ENCODE measurements at regions not wholly inside any gene's neighbourhood (a gene's known extent, or its start where the extent isn't known, plus 50 kb on each side); places are given as distances from the start of the nearest gene placed in this dataset.
"Not testable (repeated sequence)": the region's sequence is repeated elsewhere in the genome, so short reads cannot be mapped to it uniquely, and the experiment has no call there.

DNA sequence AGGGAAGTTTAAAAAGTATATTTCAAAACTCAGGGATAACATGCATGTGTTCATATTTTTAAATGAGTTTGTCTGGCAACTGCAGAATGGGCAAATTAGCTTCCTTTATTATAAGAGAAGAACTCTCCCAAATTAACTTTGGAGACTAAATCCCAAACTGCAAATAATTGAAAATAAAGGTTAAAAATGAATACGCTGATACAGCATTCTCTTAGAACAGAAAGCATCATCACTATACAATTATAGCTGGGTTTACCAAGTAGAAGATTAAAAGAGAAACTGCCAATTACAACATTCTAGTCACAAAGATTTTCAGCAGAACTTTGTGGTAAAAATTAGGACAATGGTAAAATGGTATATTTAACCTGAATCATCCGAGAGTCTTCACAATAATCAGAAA lies 73.3 kb downstream of the OLFM4 start:
- no peak for DNase-seq

GRCh38 chr13:53104136-53104535 lies 75.5 kb downstream of the OLFM4 start:
- no peak for DNase-seq

DNA sequence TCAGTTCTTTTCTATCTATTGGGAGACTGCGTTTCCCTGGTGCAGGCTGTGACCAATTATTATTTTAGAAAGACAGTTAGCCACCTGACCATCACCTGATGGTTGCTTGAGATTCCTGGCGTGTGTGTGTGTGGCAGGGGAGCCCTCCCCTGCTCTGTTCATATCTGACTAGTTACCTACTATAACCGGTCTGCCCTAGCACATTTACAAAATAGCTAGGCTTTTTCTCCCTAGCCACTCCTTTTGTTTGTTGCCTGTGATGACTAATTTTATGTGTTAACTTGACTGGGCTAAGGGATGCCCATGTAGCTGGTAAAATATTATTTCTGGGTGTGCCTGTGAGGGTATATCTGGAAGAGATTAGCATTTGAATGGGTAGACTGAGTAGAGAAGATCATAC lies 76.9 kb downstream of the OLFM4 start:
- DNase-seq = no peak

GRCh38 chr13:53105890-53106289 lies 77.3 kb downstream of the OLFM4 start:
- no peak for DNase-seq

DNA sequence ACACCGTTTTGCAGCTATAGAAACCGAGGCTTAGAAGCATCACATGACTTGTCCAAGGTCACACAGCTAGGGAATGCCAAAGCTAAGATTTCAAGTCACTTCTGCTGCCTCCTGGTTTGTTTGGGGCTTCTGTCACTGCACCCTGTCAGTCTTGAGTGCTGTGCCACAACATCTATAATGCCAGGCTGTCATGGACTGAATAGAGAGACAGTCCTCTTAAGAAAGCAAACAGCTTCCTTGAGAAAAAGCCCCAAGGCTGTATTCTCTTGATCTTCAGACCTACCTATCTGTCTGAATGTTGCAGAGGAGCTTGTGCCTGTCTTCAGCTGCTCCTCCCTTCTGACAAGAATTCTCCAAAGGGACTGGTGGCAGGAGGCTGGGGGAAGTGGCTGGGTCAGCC lies 81.6 kb downstream of the OLFM4 start:
- no peak for DNase-seq

- DNase-seq = no peak
Measured at GRCh38 chr13:53110614-53111013, 82.0 kb downstream of the OLFM4 start.

- DNase-seq = no peak
Measured at GRCh38 chr13:53112522-53112921, 83.9 kb downstream of the OLFM4 start.

DNA sequence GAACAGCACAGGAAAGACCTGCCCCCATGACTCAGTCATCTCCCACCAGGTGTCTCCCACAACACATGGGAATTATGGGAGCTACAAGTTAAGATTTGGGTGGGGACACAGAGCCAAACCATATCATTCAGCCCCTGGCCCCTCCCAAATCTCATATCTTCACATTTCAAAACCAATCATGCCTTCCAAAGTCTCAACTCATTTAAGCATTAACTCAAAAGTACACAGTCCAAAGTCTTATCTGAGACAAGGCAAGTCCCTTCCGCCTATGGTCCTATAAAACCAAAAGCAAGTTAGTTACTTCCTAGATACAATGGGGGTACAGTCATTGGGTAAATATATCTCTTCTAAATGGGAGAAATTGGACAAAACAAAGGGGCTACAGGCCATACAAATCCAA lies 88.4 kb downstream of the OLFM4 start:
- DNase-seq = not testable (repeated sequence)

DNA sequence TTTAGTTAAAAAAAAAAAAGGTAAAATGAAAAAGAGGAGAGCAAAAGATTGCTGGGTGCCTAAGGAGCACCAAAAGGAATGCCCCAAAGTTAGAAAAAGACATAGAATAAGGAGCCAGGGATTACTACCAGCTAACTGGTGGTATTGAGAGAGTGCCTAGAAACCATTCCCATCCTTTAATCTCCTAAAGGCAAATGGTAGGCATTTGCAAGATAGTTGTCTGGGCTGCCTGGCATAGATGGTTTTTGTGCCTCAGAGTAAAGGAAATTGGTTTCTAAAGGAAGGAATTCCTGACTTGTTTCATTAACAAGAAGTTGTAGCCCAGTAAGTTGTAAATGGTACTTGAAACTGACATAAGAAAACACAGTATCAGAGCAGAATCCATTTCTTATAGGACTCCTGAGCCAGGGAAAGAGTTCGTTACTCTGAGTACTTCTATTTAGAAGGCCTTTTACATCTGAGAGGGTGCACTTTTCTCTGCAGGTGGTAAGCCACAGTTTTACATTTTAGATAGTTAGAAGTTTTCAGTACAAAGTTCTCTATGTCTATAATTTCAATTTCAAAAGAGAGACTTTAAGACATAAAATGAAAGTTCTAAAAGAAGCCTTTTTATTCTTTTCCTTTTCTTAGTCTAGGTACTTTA lies 92.6 kb downstream of the OLFM4 start:
- no peak for DNase-seq

GRCh38 chr13:53121919-53122318 lies 93.3 kb downstream of the OLFM4 start:
- DNase-seq = no peak

GRCh38 chr13:53123536-53123935 lies 94.9 kb downstream of the OLFM4 start:
- no peak for DNase-seq

DNA sequence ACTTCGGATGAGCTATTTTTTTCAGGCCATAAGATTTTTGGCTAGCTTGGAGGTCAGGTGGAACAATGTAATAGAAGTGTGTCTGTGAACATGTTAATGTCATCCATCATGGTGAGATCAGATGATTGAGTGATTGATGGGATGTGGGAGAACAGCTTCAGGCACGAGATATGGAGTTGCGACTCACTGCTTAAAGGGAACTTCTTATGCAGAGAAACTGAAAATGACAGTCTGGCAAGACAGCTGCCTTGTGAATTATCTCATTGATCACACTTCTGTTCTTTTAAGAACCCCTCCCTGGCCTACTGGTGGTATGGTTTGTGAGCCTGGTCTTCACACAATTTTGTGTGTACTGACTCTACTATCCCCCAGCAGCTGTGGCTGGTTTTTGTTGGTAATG lies 96.0 kb downstream of the OLFM4 start:
- no peak for DNase-seq

DNA sequence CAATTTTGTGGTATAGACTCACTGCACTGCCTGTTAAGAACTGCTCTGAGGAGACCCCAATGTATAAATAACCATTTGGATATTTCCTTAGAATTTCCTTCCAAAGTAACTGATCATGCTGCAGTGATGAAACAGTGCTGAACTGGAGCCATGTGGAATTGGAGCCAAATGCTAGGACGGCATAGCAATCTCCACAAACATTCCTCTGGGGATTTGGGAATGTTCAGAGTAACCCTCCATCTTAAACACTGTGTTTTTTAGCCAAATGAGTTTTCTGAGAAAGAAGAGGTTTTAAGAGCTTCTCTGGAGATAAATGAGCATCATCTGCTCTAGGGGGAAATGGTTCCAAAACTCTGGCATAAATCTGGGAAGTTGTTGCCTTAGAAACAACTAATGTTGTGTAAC lies 98.2 kb downstream of the OLFM4 start:
- DNase-seq = no peak

- DNase-seq = no peak
Measured at GRCh38 chr13:53127373-53127772, 98.8 kb downstream of the OLFM4 start.

DNA sequence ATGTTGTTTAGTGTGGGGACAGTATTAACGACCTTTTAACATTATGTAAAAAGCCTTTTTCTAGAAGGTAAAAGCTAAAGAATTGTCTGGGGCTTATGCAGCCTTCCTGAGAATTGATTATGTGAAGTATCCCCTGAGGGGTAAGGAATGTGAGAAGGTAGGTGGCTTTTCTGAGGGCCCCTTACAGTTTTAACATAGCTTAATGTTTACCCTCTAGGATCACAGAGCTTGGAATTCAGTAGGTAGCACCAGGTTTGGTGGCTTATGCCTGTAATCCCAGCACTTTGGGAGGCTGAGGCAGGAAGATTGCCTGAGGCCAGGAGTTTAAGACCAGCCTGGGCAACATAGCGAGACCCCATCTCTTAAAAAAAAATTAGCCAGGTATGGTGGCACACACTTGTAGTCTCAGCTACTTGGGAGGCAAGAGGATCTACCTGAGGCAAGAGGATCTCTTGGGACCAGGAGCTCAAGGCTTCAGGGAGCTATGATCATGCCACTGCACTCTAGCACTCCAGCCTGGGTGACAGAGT lies 101.3 kb downstream of the OLFM4 start:
- DNase-seq = no peak

DNA sequence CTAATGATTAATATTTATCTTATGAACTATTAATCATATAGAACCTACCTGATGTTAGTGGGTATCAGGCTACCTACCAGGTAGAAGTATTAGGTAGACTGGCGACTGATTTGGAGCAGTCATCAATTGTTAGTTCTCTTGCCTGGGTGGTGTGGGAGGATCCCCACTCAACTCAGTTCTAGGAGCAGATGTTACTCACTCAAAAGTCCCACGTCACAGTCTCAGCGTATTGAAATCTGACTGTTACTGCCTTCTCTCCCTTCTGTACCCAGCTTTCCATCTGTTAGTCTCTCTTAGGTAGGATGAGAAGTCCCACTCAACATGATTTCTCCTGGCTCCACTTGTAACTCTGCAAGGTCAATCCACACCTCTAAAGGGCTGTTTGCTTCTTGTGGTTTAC lies 102.7 kb downstream of the OLFM4 start:
- no peak for DNase-seq

- no peak for DNase-seq
Measured at GRCh38 chr13:53135301-53135700, 106.7 kb downstream of the OLFM4 start.

- no peak for DNase-seq
Measured at GRCh38 chr13:53136554-53137215, 108.1 kb downstream of the OLFM4 start.

DNA sequence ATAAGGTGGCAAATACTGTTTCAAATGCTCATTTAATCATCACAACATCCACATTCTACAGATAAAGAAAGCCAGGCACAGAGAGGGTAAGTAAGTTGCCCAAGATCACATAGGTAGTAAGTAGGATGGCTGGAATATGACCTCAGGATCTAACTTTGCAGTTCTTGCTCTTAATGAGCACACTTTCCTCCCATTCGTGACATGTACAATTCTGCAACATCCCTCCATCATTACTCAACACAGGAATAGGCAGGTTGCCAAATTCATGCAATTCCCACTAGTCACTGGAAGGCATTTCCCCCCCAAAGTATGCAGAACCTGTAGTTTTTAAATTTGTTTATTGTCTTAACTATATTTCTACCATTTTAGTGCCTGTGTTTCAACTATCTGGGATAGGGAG lies 109.2 kb downstream of the OLFM4 start:
- DNase-seq = no peak

GRCh38 chr13:53138376-53139036 lies 109.9 kb downstream of the OLFM4 start:
- no peak for DNase-seq

DNA sequence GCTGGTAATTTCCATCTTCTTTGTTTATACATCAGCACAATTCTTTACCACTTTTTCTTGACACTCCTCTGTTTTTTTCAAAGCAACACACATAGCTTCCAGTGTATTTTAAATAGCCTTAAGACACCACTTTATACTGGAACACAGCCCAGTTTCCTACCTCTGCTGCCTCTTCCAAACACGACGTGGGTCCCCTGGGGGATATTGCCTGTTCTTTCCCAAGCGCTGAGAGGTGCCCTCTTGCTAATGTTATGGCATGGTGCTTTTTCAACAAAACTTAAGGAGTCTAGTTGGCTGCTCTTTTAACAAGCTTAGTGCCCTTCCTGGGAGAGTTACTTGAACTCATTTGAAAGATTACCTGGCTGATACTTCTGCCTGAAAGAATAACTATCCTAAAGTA lies 112.7 kb downstream of the OLFM4 start:
- no peak for DNase-seq

GRCh38 chr13:53142306-53142705 lies 113.7 kb downstream of the OLFM4 start:
- DNase-seq = no peak

DNA sequence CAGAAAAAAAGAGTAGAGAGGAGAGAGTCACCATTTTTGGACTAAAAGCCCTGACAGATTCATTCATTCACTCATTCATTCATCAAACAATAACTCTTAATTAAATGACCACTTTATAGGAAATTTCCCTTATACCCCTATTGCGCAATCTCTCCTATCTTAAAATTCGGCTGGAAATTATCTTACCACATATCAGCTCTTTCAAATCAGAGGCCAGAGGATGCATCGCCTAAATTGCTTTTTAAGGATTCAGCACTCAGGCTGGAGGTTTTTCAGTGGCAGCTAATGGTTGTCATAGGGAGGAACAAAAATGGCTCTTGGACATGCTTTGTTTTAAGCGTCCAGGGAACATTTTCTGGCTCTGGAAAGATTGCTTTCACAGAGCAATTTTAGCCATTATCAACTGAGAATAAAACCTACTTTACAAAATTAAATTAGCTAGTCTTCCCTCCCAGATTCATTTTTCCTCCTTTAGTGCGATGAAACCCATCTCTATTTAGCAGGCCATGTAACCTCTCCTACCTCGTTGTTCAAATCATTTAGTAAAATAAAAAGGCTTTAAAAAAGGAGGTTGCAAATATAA lies 115.2 kb downstream of the OLFM4 start:
- DNase-seq = no peak

DNA sequence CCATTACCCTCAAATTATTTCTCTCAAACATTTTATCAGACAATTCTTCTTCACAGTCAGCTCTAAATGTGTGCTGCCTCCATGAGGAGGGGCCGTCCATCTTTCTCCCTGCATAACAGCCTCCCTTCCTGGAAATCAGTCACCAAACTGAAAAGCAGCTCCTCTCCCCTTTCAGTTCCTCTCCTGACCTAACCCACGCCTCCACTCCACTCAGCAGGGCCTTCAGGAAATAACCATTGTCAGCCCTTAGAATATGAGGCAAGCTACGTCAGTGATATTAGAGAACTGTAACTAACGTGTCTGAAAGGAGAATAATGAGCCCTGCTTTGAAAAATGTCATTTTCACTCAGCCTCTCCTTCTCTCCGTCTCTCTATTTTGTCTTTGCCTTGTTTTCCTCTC lies 116.2 kb downstream of the OLFM4 start:
- peak; percentile 11 to 25 for DNase-seq

Data from Kasumi-1 (cell line).